HFF-Myc (cell line): ENCODE measurements at regions not wholly inside any gene's neighbourhood (a gene's known extent, or its start where the extent isn't known, plus 50 kb on each side); places are given as distances from the start of the nearest gene placed in this dataset.

Source experiments
- DNase-seq: peaks from one replicate; pipeline ENCODE4 v3.0.0-alpha.2; 2011; ENCODE audit warnings: low read depth; ENCODE audit errors: extremely low read depth
- H3K4me3 ChIP-seq: replicated peaks from 2 replicates; pipeline ENCODE4 v1.5.1; 2011; ENCODE audit warnings: low read depth, mild to moderate bottlenecking, control low read depth, low read length
- CTCF ChIP-seq: IDR thresholded peaks from 2 replicates; pipeline ENCODE4 v1.5.1; 2012; ENCODE audit warnings: mild to moderate bottlenecking, low read depth, low read length, control low read depth; ENCODE audit errors: missing control alignments

GRCh38 chr7:41886262-41886900 is 183.5 kb upstream of the INHBA start:
- TF ChIP-seq CTCF: no peak
- H3K4me3 ChIP-seq: no peak overlapping the region
- peak; percentile 82 for DNase-seq

DNA sequence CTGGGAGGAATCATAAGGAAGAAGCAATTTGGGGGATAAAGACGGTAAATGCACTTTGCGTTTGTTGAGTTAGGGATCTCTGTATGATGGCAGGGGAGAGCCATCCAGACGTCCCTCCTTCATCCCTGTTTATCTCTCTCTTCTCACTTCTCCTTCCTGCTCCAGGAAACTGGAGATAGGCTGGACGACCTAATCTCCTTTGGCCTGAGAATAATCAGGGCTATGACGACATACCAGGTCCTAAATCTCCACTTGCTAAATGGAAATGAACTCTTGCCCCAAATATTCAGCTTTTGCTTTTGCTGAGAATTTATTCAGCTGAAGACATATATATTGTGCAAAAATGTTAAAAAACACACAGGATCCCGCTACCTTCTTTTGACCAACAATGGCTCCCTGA is 182.9 kb upstream of the INHBA start:
- DNase-seq: no peak
- H3K4me3 ChIP-seq: no peak overlapping the region
- TF ChIP-seq CTCF: no peak

DNA sequence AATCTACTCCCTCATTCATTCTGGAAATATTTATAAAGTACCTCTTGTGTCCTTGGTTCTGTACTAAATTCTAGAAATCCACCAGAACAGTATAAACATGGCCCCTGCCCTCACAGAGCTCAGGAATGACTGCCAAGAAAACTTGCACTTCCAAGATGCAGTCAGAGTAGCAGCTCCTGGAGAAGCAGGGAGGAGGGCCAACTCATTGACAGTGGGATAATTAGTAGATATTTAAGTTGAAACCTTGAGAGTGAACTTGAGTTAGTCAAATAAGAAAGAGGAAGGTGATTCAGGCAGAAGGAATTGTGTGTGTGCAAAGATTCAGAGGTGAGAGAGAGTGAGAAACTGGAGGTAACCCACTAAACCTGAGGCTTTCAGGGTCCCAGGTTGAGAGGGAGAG is 182.2 kb upstream of the INHBA start:
- no peak overlapping the region for H3K4me3 ChIP-seq
- DNase-seq: no peak
- TF ChIP-seq CTCF: no peak

DNA sequence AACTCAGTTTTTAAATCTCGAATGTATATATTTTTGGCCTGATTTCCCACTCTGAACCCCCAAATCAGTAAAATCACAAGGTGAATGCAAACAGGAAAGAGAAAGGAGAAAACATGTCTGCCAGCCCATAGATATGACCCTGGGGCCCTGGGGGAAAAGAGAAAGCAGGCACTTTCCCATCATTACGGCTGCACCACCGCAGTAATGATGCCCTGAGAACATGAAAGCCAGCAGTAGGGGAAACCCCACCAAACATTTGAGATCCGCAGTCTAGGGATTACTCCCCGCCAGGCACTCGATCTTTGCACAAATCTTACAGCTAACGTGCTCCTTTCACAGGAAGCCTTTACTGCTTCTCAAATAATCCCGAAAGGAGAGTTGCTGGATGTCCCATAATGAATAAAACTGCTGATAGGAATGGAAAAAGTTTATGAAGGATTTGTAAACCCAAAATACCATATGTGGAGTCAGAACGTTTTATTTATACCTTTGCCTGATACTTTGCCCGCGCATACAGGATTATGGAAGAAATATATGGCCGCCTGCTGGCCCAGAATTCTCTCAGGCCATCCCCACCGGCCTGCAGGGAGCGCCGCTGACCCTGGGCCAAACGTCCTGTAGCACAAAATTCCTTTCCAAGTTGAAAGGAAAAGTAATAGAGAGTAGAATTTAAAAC is 180.0 kb upstream of the INHBA start:
- H3K4me3 ChIP-seq: no peak overlapping the region
- DNase-seq: no peak
- no peak for TF ChIP-seq CTCF

DNA sequence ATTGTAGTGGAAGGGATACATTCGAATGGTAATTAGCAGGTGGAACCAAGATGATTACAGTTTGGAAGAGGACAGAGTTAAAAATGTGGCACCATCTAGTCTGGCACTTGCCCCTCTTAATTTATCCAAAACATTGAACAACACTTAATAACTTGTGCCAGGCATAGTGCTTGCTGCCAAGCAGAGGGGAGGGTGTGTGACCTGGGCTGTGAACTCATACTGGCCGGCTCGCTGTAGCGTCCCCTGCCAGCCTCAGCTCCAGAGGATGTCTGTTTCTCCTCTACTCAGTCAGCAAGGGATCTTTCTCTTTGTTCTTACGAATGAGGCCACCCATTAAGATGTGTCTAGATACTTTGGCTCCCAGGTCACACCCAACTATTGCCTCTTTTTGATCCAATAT is 179.4 kb upstream of the INHBA start:
- TF ChIP-seq CTCF: no peak
- DNase-seq: no peak
- H3K4me3 ChIP-seq: no peak overlapping the region

DNA sequence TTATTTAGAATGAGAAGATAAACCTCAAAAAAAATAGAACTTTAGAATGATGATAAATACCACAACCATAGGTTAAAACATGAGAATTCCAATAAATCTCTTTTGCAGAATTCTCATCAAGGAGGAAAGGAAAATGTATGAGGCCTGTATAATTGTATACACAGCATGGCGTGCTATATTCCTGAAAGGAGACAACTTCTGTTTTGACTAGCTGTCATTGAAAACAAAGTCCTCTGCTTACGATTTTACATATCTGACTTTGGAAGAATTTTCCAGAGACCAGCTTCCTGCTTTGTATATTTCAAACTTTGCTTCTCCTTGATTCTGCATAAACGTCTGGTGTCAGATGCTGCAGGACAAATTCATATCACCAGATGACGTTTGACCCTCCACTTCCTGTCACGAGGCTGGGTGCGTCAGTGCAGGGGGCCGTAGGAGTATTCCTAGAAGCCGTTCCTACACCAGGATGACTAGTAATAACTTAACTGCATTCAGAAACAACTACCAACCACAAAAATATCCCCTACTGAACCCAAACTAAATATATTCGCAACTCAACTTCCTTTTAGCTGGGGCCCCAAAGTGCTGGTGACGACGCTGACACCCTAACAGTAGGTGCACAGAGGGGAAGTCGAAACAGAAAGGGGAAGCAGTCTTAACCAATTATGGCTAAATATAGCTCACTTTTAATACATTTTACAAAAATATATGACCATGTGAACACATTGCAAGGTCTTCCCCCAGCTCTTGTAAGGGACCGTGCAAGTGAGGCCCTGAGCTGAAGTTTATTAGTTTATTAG is 178.6 kb upstream of the INHBA start:
- DNase-seq: no peak
- H3K4me3 ChIP-seq: no peak overlapping the region
- TF ChIP-seq CTCF: no peak
